Sigmoid colon (tissue), 6 donors: ENCODE measurements at regions not wholly inside any gene's neighbourhood (a gene's known extent, or its start where the extent isn't known, plus 50 kb on each side); places are given as distances from the start of the nearest gene placed in this dataset.

ENCODE experiments used
- DNase-seq: peaks from one replicate; pipeline ENCODE4 v3.0.0-alpha.2; 2019
- H3K27ac ChIP-seq, 4 donors: fragments of 200-600 bp; sonication (generic); one replicate each; pipeline ENCODE4 v1.5.1; 2016 to 2019; ENCODE audit warnings: mild to moderate bottlenecking in 1 of 4
- H3K27me3 ChIP-seq, 3 donors: fragments of 200-600 bp; sonication (generic); one replicate each; pipeline ENCODE4 v1.5.1; 2019; ENCODE audit warnings: mild to moderate bottlenecking in 1 of 3
- H3K36me3 ChIP-seq, 4 donors: fragments of 200-600 bp; sonication (generic); one replicate each; pipeline ENCODE4 v1.5.1; 2016 to 2019
- H3K4me1 ChIP-seq, 4 donors: fragments of 200-600 bp; sonication (generic); one replicate each; pipeline ENCODE4 v1.5.1; 2017 to 2019
- H3K4me3 ChIP-seq, 4 donors: fragments of 200-600 bp; sonication (generic); one replicate each; pipeline ENCODE4 v1.5.1; 2017 to 2019; ENCODE audit warnings: mild to moderate bottlenecking in 2 of 4, moderate library complexity in 1 of 4
- H3K9me3 ChIP-seq, 4 donors: fragments of 200-600 bp in 3 of 4; sonication (generic) in 3 of 4; one replicate each; pipeline versions ENCODE4 v1.5.1 to v1.6.1; 2013 to 2019
- CTCF ChIP-seq, 4 experiments: fragments of 450-650 bp in 3 of 4; fragments of 200-600 bp in 1 of 4; IDR thresholded peaks; one replicate each; pipeline ENCODE4 v1.5.1; 2016 to 2019; ENCODE audit warnings: antibody characterized with exemption in 4 of 4, mild to moderate bottlenecking in 3 of 4, moderate library complexity in 2 of 4
- EP300 ChIP-seq, 4 donors: sonication (generic); formaldehyde crosslinking; IDR thresholded peaks; one replicate each; pipeline ENCODE4 v1.6.1; 2017; ENCODE audit warnings: antibody characterized with exemption in 4 of 4
- POLR2A ChIP-seq, 2 donors: fragments of 450-650 bp; IDR thresholded peaks; one replicate each; pipeline ENCODE4 v1.6.1; 2016; ENCODE audit warnings: antibody characterized with exemption in 2 of 2, mild to moderate bottlenecking in 2 of 2, moderate library complexity in 2 of 2
- POLR2AphosphoS5 ChIP-seq, 4 donors: sonication (generic); formaldehyde crosslinking; IDR thresholded peaks; one replicate each; pipeline ENCODE4 v1.6.1; 2017; ENCODE audit warnings: antibody characterized with exemption in 4 of 4
- WGBS, 2 donors: extraction: QIAGEN DNeasy Blood & Tissue Kit; methylation state at CpG; one replicate each; pipeline ENCODE4 v1.1.7; 2013; 5-methylcytosine and 5-hydroxymethylcytosine counted together
- intact Hi-C: fragments of 100-400 bp; cut with DNase I; formaldehyde crosslinking; loops from one replicate; pipeline ENCODE4 v1.15.1; 2023
- donor health status: healthy with polysubstance abuse.
- donor health status: healthy.

GRCh38 chr4:163866728-163867315 is 372.3 kb downstream of the TMA16 start:
- no peak for TF ChIP-seq EP300 (IDR thresholded peaks at IDR 0.05)
- no peak for TF ChIP-seq POLR2AphosphoS5 (IDR thresholded peaks at IDR 0.05)
- no peak for TF ChIP-seq POLR2A (IDR thresholded peaks at IDR 0.05)
- TF ChIP-seq CTCF (IDR thresholded peaks at IDR 0.05): no peak
- no peak for DNase-seq
- Histone ChIP-seq H3K4me1 (no peaks in the 10 kb centered on the region), H3K27me3 (no peaks in the 10 kb centered on the region), H3K9me3 (no peaks in the 10 kb centered on the region), H3K4me3 (no peak overlapping the region), H3K27ac (no peak overlapping the region), H3K36me3 (no peaks in the 10 kb centered on the region)
- intact Hi-C loops: no loop called here
- 56 to 71% methylated on average over 3 of the region's 3 CpGs for WGBS, 2 donors

- Histone ChIP-seq H3K27ac (no peak overlapping the region), H3K4me1 (no peaks in the 10 kb centered on the region), H3K9me3 (no peaks in the 10 kb centered on the region), H3K36me3 (no peaks in the 10 kb centered on the region), H3K27me3 (no peaks in the 10 kb centered on the region), H3K4me3 (no peak overlapping the region)
- WGBS, 2 donors: 86 to 93% methylated on average over 2 of the region's 2 CpGs
- DNase-seq: no peak
- TF ChIP-seq CTCF (IDR thresholded peaks at IDR 0.05): no peak
- no peak for TF ChIP-seq POLR2A (IDR thresholded peaks at IDR 0.05)
- TF ChIP-seq EP300 (IDR thresholded peaks at IDR 0.05): no peak
- no peak for TF ChIP-seq POLR2AphosphoS5 (IDR thresholded peaks at IDR 0.05)
- intact Hi-C loops: no loop called here
Observed at GRCh38 chr4:163868445-163868844, 374.0 kb downstream of the TMA16 start.

- no peak overlapping the region for H3K4me3 ChIP-seq
- no peak for DNase-seq
- no peaks in the 10 kb centered on the region for H3K36me3 ChIP-seq
- no peaks in the 10 kb centered on the region for H3K9me3 ChIP-seq
- no peaks in the 10 kb centered on the region for H3K27me3 ChIP-seq
- H3K4me1 ChIP-seq: no peaks in the 10 kb centered on the region
- 87 to 93% methylated on average over 1 of the region's 1 CpG for WGBS, 2 donors
- H3K27ac ChIP-seq: no peak overlapping the region
- no peak for TF ChIP-seq POLR2AphosphoS5 (IDR thresholded peaks at IDR 0.05)
- TF ChIP-seq POLR2A (IDR thresholded peaks at IDR 0.05): no peak
- no peak for TF ChIP-seq CTCF (IDR thresholded peaks at IDR 0.05)
- TF ChIP-seq EP300 (IDR thresholded peaks at IDR 0.05): no peak
- intact Hi-C loops: no loop called here
Observed at GRCh38 chr4:163871078-163871477, 376.6 kb downstream of the TMA16 start.

- H3K36me3 ChIP-seq: no peaks in the 10 kb centered on the region
- no peak overlapping the region for H3K27ac ChIP-seq
- WGBS, 2 donors: 81 to 85% methylated on average over 4 of the region's 4 CpGs
- H3K9me3 ChIP-seq: no peaks in the 10 kb centered on the region
- DNase-seq: no peak
- no peaks in the 10 kb centered on the region for H3K27me3 ChIP-seq
- no peaks in the 10 kb centered on the region for H3K4me1 ChIP-seq
- intact Hi-C loops: no loop called here
- no peak for TF ChIP-seq CTCF (IDR thresholded peaks at IDR 0.05)
- no peak for TF ChIP-seq POLR2A (IDR thresholded peaks at IDR 0.05)
- no peak for TF ChIP-seq POLR2AphosphoS5 (IDR thresholded peaks at IDR 0.05)
- TF ChIP-seq EP300 (IDR thresholded peaks at IDR 0.05): no peak
- no peak overlapping the region for H3K4me3 ChIP-seq
Observed at GRCh38 chr4:163875327-163875726, 380.8 kb downstream of the TMA16 start.
